ENCODE measurements at regions not wholly inside any gene's neighbourhood (a gene's known extent, or its start where the extent isn't known, plus 50 kb on each side); places are given as distances from the start of the nearest gene placed in this dataset.
"Not testable (repeated sequence)": the region's sequence is repeated elsewhere in the genome, so short reads cannot be mapped to it uniquely, and the experiment has no call there.

DNA sequence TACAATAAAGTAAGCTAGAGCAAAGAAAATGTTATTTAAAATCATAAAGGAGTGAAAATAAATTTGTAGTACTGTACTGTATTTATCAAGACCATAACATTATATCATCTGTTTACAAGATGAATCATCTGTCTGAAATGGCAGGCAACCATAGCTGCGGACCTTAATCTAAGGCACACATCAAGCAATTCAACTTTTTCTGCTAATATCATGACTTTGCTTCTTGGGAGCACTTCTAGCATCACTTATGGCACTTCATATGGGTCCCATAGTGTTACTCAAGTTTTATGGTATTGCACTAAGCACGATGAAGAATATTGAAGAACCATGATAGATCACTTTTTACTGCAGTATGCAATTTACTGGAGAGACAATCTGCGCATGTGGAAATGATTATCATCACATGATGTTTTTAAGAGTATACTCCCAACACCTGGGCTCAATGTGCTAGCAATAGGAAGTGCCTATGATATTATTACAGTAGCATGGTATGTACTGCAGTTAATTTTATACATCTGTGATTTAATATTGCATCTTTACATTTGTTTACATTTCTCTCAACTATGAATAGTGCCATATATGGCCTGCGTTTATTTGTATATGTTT, 137.7 kb upstream of the NECTIN3 start:
- DNase-seq (ENCODE audit: low read depth): no peak

DNA sequence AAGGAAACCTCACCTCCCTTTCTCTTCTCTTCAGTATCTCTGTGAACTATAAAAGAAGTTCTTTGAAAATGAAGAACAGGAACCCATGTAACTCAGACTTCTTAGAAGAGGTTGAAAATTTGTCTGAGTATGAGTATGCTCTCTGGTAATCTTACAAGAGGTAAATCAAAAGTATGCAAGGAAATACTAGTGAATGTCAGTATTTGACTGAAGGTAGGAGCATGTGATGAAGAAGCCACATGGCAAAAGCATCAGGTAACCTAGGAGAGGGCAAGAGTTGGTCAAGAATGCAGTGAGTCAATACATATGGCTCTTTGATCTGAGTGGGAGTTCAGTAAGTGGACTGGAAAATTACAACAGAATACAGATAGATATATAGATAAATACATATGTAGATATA, 133.0 kb upstream of the NECTIN3 start:
- no peak for DNase-seq (ENCODE audit: low read depth)

DNA sequence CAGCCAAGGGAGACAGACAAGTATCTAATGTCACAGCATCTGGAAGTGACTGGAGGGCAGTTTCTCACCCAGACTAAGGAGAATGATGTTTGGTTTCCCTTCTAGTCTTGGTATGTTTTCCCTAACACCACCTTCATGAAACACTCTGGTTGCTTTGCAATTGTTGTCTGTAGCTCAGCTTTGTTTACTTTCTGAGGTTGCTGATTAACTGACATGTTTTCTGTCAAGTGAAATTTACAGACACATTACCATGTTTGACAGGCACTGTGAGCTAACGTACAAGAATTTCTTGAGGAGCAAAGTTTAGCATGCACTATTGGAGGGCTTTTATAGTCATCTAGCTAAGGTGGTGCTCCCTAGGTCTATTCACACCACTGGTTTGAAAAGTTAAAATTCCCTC, 131.6 kb upstream of the NECTIN3 start:
- DNase-seq (ENCODE audit: low read depth): no peak

DNA sequence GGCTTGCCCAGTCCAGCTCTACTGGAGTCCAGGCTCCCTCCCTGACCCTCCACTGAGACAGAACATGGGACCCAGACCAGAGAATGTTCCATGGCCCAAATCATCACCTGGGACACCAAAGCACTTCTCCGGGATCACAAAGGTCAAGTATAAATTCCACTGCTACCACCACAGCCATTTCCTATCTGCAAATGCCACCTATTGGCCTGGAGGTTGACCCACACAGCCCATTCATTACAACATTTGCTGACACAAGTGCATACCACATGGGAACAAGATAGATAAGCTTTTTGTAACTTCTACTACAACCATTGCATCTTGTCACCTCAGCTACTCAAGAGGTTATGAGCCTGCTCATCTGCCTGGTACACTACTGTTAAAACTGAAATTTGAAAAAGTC, 126.8 kb upstream of the NECTIN3 start:
- DNase-seq (ENCODE audit: low read depth): no peak

DNA sequence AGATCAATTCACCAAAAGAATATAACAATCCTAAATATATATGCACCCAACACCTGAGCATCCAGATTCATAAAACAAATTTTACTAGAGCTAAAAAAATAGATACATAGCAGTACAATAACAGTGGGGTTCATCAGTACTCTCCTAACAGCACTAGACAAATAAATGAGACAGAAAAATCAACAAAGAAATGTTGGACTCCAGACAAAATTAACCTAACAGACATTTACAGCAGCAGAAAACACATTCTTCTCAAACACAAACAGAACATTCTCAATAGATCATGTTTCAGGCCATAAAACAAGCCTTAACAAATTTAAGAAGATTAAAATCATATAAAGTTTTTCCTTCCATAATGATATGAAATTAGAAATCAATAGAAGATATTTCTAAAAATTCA, 124.8 kb upstream of the NECTIN3 start:
- no peak for DNase-seq (ENCODE audit: low read depth)

DNA sequence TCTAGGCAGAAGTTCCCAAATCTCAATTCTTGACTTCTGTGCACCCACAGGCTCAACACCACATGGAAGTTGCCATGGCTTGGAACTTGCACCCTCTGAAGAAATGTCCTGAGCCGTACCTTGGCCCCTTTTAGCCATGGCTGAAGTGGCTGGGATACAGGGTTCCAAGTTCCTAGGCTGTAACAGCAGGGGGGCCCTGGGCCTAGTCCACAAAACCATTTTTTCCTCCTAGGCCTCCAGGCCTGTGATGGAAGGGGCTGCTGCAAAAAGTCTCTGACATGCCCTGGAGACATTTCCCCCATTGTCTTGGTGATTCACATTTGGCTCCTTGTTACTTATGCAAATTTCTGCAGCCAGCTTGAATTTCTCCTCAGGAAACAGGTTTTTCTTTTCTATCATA, 122.4 kb upstream of the NECTIN3 start:
- DNase-seq (ENCODE audit: low read depth): not testable (repeated sequence)

DNA sequence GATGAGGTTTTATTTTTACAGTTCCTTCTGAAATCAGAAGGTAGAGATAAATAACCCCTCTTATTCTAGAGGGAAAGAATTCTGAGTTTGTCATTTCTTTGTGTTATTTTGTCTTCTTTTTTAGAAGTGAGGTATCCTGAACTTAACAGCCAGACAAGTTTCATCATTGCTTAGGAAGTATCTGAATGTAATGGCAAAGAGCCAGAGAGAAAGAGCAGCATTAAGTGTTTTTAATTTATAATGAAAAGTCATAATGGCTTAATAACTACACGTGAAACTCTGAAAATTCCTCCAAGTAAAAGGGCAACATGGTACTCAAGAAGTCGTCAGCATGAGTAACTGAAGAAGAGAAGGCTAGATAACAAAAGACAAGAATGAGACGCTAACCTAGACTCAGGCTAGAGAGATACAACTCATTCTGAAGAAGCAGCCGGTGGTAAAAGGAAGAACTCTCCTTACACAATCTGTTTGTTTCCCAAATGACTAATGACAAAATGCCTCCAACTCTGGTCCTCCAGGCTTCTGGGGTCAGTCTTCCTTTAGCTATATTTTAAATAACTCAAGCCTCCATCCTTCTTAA, 116.2 kb upstream of the NECTIN3 start:
- peak; percentile 10 for DNase-seq (ENCODE audit: low read depth)

DNA sequence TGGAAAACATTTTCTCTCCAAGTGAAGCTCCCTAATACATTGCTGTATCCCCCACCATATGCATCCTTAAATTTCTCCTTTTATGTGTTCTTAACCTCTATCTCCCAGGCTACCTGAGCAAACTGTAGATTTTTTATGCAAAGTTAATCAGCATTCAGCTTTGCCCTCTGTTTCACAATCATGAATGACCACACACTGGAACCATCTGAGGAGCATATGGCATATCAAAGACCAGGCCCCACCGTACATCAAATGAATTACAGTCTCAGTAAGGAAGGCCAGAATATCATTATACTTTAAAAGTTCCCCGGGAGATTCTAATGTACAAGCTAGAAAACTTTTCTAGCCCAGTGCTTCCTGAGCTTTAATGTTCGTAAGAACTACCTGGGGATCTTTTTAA, 115.5 kb upstream of the NECTIN3 start:
- DNase-seq (ENCODE audit: low read depth): no peak

DNA sequence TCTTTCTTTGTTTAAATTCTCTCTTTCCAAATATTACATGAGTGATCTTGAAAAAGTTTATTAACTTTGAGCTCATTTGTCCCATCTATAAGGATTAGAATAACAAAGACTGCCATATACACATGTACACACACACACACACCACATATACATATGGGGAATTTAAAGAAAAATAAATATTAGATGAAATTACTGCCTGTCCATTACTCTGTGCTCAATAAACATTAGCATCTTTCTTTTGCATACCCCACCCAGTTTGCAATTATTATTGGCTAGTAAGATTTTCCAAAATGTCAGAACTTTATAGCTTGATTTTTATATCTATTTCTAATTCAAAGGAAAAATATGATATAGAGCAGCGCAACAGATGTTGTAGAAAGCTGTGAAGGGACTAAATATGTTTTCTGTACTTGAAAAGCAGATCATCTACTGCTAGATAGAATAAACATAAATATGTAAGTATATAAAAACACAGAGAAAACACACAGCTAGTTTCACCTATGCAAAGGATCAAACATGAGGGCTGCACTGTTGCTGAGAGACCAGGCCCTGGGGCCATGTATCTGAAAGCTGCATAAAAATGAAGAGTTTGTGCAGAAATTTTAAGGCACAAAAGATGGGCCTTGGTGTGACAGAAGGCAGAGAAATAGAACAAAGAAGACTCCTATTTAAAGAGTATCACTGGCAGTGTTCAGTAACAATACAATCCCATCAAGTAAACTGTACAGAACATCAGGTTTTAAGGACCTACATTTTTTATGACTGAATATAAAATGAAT, 114.2 kb upstream of the NECTIN3 start:
- DNase-seq (ENCODE audit: low read depth): no peak

DNA sequence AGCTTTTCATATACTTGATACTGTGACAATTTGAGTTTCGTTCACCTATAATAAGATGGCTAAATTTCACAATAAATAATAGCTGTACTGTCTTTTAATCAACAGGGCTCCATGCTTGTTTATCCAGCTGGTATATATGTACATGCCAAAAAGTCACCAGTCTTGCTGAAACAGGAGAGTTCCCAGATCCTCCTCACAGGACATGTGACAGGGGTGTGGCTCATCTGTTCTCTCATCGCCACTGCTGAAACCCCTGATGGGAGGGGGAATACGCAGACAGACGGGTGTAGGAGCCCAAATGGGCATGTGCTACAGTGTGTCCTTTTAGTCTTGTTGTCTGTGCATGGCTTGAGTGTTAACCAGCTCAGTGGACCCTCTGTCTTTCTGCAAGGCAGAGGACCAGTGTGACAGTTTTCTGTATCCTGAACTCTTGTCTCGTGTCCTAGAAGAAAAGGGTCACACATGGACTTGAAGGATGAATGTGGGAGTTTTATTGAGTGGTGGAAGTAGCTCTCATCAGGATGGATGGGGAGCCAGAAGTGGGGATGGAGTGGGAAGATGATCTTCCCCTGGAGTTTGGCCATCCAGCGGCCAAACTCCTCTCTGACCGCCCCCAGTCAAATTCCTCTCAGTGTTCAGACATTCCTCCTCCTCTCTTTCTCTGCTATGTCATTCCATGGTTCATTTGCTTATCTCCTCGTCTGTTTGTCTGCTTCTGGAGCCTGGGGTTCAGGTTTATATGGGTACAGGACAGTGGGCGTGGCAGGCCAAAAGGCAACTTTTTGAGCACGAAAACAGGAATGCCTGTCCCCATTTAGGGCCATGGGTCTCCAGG, 113.1 kb upstream of the NECTIN3 start:
- no peak for DNase-seq (ENCODE audit: low read depth)

DNA sequence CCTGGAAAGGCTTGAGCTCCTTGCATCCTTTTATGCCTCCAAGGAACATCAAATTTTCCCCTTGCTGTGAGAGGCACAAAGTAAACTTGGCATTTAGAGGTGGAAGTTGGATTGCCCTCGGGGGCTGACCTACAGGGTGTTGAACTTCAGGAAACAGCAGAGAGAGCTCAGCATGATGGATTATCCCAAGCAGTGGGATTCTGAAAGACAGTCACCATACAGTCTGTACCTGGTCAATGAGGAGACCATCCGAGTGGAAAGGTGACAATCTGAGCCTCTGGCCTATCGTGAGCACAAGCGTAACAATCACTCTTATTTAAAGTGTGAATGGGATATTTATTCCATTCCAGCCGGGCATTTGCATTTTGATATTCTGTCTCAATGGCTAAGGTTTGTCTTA, 105.6 kb upstream of the NECTIN3 start:
- no peak for DNase-seq (ENCODE audit: low read depth)

DNA sequence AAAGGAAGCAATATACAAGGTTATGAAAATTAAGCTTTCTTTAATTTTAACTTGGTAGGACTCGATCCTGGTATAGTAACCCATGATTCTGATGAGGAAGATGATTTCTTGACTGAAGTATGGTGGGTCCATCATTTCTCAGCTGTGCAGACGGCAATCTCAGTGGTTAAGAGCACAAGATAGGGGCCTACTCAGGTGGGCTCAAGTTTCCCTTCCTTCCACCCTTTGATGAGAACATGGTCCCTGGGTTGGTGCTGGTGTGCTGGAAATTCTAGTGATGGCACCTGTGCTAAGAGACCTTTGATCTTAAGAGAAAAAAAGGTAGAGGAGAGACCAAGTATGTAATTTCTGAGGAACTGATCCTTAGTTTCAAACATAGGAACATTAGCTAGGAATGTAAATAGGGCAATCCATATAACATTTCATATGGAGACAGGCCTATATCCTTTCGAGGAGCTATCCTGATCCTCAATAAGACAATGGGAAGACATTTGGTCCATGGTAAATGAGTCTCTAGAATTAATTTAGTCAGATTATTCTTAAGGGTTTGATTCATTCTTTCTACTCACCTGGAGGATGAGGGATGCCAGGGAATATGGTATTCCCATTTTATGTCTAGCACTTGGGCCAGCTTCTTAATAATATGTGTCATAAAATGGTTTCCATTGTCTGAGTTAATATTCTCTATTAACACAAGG, 104.5 kb upstream of the NECTIN3 start:
- DNase-seq (ENCODE audit: low read depth): no peak

DNA sequence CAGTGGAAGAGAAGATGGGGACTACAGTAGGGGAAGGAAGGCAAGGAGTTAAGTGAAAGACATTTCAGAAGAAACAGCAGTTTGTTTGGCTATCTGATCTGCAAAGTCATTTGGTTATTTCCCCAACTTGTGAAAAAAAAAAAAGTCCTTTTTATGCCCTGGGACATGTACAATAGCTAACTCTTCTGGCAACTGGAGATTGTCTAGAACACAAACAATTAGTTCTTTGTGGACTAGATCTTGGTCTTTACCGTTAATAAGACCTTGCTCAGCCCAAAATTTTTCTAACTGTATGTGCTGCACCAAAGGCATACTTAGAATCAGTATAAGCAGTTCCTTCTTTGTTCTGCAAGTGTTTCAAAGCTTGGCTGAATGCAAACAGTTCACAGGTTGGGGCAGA, 103.5 kb upstream of the NECTIN3 start:
- DNase-seq (ENCODE audit: low read depth): no peak

DNA sequence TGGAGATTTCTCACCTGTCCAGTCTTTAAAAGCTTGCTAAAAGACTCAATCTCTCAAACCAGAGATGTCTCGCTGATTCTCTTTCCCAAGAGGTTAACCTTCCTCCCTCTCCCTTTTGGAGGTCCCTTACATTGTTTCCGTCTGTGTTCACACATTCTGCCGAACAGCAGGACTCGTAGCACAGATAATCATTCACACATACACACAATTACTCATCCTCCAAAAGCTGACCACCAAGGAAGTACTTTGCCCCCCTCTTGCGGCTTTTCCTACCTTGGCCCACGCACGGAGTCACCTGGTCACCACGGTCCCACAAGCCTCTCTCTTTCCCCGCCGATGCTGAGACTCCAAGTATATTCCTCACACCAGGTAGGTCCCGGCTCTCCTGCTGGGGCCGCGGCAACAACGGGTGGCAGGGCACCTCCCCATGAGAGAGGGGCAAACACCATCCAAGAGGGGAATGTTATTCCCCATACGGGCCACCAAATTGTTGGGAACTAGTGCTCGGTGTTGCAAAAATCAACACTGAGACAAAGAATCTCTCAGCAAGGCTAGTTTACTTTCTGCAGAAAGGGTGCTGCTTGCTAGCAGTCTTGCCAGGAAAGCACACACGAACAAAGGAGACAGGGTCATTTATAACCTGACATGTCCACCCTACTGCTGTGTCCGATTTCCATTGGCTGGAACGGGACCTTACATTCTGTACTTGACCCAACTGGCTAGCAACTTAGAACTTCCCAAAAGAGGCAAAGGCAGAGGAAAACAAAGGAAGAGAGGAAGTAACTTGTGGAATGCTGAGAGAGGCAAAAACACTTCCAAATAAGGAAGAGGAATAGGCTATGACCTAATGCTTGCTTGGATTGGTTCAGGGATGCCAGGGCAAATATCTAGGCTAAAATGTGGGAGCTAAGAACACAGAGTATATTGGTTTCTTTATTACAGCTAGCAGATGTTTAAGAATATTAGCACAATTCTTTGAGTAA, 102.1 kb upstream of the NECTIN3 start:
- DNase-seq (ENCODE audit: low read depth): no peak

DNA sequence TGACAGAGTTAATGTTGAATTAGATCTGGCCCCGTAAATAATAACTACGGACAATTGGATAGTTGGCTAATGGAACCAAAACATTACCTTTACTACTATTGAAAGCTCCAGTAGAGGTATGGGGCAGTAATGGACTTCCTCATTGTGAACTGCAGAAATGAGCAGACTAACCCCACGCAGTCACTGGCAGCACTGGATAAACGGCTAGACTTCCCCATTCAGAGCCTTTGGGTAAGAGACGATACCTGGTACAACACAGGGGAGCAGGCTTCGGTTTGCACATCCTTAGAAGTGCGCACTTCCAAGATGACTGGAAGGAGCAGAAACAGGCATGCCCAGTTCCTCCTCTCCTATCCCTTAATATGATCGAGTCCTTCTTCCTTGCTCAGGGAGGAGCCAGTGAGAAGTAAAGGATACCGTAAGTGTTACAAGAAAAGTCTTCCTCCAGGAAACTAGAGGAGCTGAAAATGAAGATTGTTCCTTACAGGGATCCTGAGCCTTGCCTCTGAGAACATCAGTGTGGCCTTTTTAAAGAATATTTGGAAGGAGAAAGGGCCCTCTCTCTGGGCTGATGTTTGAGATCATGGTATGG, 100.5 kb upstream of the NECTIN3 start:
- DNase-seq (ENCODE audit: low read depth): no peak

DNA sequence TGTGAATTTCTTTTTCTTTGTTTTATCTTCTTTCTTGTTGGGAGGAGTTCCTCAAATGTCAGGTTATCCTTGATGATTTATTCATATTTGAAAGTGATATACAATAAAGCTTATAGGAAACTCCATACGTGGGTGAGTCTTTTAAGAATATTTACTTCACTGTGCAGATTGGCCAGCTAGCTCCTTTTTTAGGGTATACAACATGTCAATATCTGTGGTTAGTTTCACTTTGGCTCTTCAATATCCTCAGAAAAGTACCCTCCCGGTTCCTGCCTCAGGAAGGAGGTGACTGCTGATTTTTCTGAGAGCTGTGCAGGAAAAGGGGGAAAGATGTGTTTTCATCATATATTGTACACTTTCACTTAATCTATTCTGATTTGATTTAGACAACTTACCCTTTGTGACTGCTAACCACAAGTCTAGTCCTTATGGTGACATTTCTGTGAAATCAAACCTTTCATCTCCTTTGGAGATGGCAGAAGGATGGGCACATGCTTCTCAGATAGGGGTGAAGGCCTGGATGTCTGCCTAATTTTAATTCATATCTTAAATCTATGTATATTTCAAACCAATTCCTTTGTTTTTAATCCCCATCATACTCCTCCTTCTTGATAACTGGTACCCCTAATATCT, 98.2 kb upstream of the NECTIN3 start:
- no peak for DNase-seq (ENCODE audit: low read depth)

DNA sequence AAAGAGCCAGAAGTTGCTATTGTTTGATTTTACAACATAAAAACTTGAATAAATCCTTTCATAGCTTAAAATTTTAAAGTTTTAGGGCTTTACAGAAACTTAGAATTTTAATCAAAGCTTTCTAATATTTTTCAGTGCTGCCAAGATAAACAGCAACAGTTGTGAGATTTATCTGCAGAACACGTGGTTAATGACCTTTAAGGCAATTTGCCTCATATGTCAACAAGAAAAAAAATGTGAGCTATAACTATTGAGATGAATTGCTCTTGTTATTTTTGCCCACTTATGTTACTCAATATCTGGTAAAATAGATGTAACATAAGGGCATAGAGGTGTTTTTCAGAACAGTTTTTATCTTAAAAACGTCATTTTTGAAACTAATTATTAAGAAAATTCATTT, 96.7 kb upstream of the NECTIN3 start:
- no peak for DNase-seq (ENCODE audit: low read depth)

DNA sequence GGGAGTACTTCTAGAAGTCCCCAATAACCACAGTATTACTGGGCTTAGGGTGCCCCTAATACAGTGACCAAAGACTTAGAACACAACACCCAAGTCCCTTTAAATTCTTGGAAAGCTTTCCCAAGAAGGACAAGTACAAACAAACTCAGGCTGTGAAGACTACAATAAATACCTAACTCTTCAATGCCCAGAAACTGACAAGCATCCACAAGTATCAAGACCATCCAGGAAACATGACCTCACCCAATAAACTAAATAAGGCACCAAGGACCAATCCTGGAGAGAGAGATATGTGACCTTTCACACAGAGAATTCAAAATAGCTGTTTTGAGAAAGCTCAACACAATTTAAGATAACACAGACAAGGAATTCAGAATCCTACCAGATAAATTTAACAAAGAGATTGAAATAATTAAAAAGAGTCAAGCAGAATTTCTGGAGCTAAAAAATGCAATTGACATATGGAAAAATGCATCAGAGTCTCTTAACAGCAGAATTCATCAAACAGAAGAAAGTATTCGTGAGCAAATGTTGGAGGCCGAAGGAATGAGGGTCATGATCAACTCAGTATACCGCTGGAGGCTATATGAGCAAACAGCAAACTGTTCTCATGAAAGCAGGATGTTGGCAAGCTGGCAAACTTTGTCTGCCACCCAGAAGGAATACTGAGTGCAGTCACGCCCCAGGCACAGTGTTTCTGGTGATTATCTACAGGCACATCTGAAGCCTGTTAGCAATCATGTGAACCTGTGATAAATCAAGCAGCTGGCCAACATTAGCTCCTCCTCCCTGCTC, 87.0 kb upstream of the NECTIN3 start:
- peak; percentile 75 for DNase-seq (ENCODE audit: low read depth)

DNA sequence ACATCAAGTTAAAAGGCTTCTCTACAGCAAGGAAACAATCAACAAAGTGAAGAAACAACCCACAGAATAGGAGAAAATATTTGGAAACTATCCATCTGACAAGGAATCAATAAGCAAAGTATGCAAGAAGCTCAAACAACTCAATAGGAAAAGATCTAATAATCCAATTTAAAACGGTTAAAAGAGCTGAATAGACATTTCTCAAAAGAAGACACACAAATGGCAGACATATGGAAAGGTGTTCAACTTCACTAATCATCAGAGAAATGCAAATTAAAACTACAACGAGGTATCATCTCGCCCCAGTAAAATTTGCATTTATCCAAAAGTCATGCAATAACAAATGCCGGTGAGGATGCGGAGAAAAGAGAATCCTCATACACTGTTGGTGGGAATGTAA, 82.2 kb upstream of the NECTIN3 start:
- DNase-seq (ENCODE audit: low read depth): no peak

Data from RPMI7951 (cell line).